SK-N-SH (cell line): ENCODE measurements at regions not wholly inside any gene's neighbourhood (a gene's known extent, or its start where the extent isn't known, plus 50 kb on each side); places are given as distances from the start of the nearest gene placed in this dataset.

Source experiments
- CTCF ChIA-PET: fragments of 300-600, 350-600 bp; formaldehyde crosslinking; extraction: SDS; loops from one replicate; lab custom pipeline; 2021; lab: Yijun Ruan, JAX
- POLR2A ChIA-PET: fragments of 350-600 bp; sonication (Branson Sonifier 250); formaldehyde crosslinking; extraction: SDS; loops from one replicate; lab custom pipeline; 2020; ENCODE audit warnings: antibody characterized with exemption, inconsistent platforms; lab: Yijun Ruan, JAX
- DNase-seq: peaks from one replicate; pipeline ENCODE4 v3.0.0; 2012
- H2AFZ ChIP-seq: fragments of 200-600 bp; sonication (generic); 2 replicates; pipeline ENCODE4 v1.8.1; 2016; ENCODE audit warnings: antibody characterized with exemption, mild to moderate bottlenecking, low read depth
- H3F3A ChIP-seq: fragments of 200-600 bp; sonication (generic); replicated peaks from 2 replicates; pipeline ENCODE3; 2016; ENCODE audit warnings: antibody characterized with exemption, mild to moderate bottlenecking; ENCODE audit not compliant: insufficient read depth
- H3K27ac ChIP-seq, 2 experiments: fragments of 200-500 bp in 1 of 2; fragments of 200-600 bp in 1 of 2; sonication (Bioruptor generic) in 1 of 2; sonication (generic), shearing (Covaris generic) in 1 of 2; 2 replicates each; pipeline versions ENCODE4 v1.5.1 to v1.6.1; 2014 to 2016; ENCODE audit warnings: low read depth in 2 of 2, inconsistent platforms in 1 of 2, low read length in 1 of 2, mild to moderate bottlenecking in 1 of 2, mixed read lengths in 1 of 2
- H3K27me3 ChIP-seq: fragments of 200-600 bp; sonication (generic), shearing (Covaris generic); 2 replicates; pipeline ENCODE4 v1.6.1; 2016; ENCODE audit warnings: mixed run types; ENCODE audit not compliant: insufficient read depth
- H3K36me3 ChIP-seq, 2 experiments: fragments of 200-500 bp in 1 of 2; fragments of 200-600 bp in 1 of 2; sonication (Bioruptor generic) in 1 of 2; sonication (generic) in 1 of 2; replicated peaks in 1 of 2; 2 replicates each; pipeline versions ENCODE3 to v1.5.1; 2014 to 2016; ENCODE audit warnings: low read length in 1 of 2, mild to moderate bottlenecking in 1 of 2; ENCODE audit not compliant: insufficient read depth in 2 of 2, control insufficient read depth in 1 of 2
- H3K4me1 ChIP-seq, 2 experiments: fragments of 200-500 bp in 1 of 2; fragments of 200-600 bp in 1 of 2; sonication (Bioruptor generic) in 1 of 2; sonication (generic), shearing (Covaris generic) in 1 of 2; 2 replicates each; pipeline versions ENCODE4 v1.5.1 to v1.6.1; 2014 to 2016; ENCODE audit warnings: low read depth in 1 of 2, low read length in 1 of 2, mixed run types in 1 of 2; ENCODE audit not compliant: insufficient read depth in 2 of 2, control insufficient read depth in 1 of 2
- H3K4me2 ChIP-seq: fragments of 200-600 bp; sonication (generic), shearing (Covaris generic); 2 replicates; pipeline ENCODE4 v1.6.1; 2017; ENCODE audit warnings: mixed run types
- H3K4me3 ChIP-seq, 2 experiments: fragments of 200-500 bp in 1 of 2; fragments of 200-600 bp in 1 of 2; sonication (Bioruptor generic) in 1 of 2; sonication (generic), shearing (Covaris generic) in 1 of 2; 2 replicates each; pipeline versions ENCODE4 v1.5.1 to v1.8.1; 2014 to 2016; ENCODE audit warnings: low read depth in 2 of 2, inconsistent platforms in 1 of 2, low read length in 1 of 2, mild to moderate bottlenecking in 1 of 2, mixed read lengths in 1 of 2, moderate library complexity in 1 of 2
- H3K79me2 ChIP-seq: fragments of 200-600 bp; sonication (generic); 2 replicates; pipeline ENCODE4 v1.8.1; 2017; ENCODE audit warnings: mild to moderate bottlenecking; ENCODE audit not compliant: insufficient read depth
- H3K9ac ChIP-seq: fragments of 200-600 bp; sonication (generic); 2 replicates; pipeline ENCODE4 v1.6.1; 2017; ENCODE audit warnings: mixed run types
- H3K9me2 ChIP-seq: fragments of 200-600 bp; sonication (generic); 2 replicates; pipeline ENCODE4 v1.6.1; 2017; ENCODE audit warnings: mixed run types
- H3K9me3 ChIP-seq: fragments of 200-600 bp; sonication (generic); 2 replicates; pipeline ENCODE4 v1.6.1; 2017; ENCODE audit warnings: mixed run types, mild to moderate bottlenecking, moderate library complexity
- H4K20me1 ChIP-seq: fragments of 200-600 bp; sonication (generic); 2 replicates; pipeline ENCODE4 v1.6.1; 2017; ENCODE audit warnings: mild to moderate bottlenecking, mixed run types; ENCODE audit not compliant: insufficient read depth
- ELF1 ChIP-seq: IDR thresholded peaks from 2 replicates; pipeline ENCODE4 v1.4.0; 2012
- EP300 ChIP-seq, 2 experiments: IDR thresholded peaks; 2 replicates each; pipeline versions ENCODE4 v1.4.0 to v1.6.1; 2012; ENCODE audit warnings: borderline replicate concordance in 1 of 2, low read depth in 1 of 2, low read length in 1 of 2
- EZH2phosphoT487 ChIP-seq: fragments of 200-600 bp; sonication (generic); IDR thresholded peaks from 2 replicates; pipeline ENCODE4 v1.6.1; 2017; ENCODE audit warnings: low read depth, mixed run types, mild to moderate bottlenecking, antibody characterized with exemption, moderate library complexity, borderline replicate concordance
- FOXJ3 ChIP-seq: sonication (generic); formaldehyde crosslinking; IDR thresholded peaks from 2 replicates; pipeline ENCODE4 v1.5.1; 2020; ENCODE audit warnings: mild to moderate bottlenecking, missing genetic modification reagents
- MEF2A ChIP-seq: IDR thresholded peaks from 2 replicates; pipeline ENCODE4 v1.4.0; 2012; ENCODE audit warnings: low read depth, borderline replicate concordance
- MXI1 ChIP-seq: IDR thresholded peaks from 2 replicates; pipeline ENCODE4 v1.6.1; 2012; ENCODE audit warnings: mild to moderate bottlenecking, low read depth, low read length, improper control_type of control experiment
- NFIC ChIP-seq: IDR thresholded peaks from 2 replicates; pipeline ENCODE4 v1.4.0; 2012; ENCODE audit warnings: borderline replicate concordance
- PBX3 ChIP-seq: IDR thresholded peaks from 2 replicates; pipeline ENCODE4; 2012
- POLR2AphosphoS5 ChIP-seq: IDR thresholded peaks from 2 replicates; pipeline ENCODE4 v1.6.1; 2012; ENCODE audit warnings: low read depth, low read length
- RAD21 ChIP-seq: IDR thresholded peaks from 2 replicates; pipeline ENCODE4 v1.6.1; 2012; ENCODE audit warnings: mild to moderate bottlenecking, low read length
- REST ChIP-seq: IDR thresholded peaks from 2 replicates; pipeline ENCODE4 v1.6.1; 2012; ENCODE audit warnings: mild to moderate bottlenecking, low read depth, low read length, moderate library complexity
- RFX5 ChIP-seq: IDR thresholded peaks from 2 replicates; pipeline ENCODE4 v1.6.1; 2012; ENCODE audit warnings: mild to moderate bottlenecking, improper control_type of control experiment, low read length
- TAF1 ChIP-seq: IDR thresholded peaks from 2 replicates; pipeline ENCODE4 v1.6.1; 2012; ENCODE audit warnings: low read depth, mild to moderate bottlenecking, low read length, moderate library complexity, borderline replicate concordance
- TCF12 ChIP-seq: IDR thresholded peaks from 2 replicates; pipeline ENCODE4 v1.4.0; 2012
- TEAD4 ChIP-seq: IDR thresholded peaks from 2 replicates; pipeline ENCODE4 v1.4.0; 2012; ENCODE audit warnings: mild to moderate bottlenecking, borderline replicate concordance; ENCODE audit not compliant: insufficient read depth
- USF2 ChIP-seq: fragments of 150-350 bp; IDR thresholded peaks from 2 replicates; pipeline ENCODE4 v1.6.1; 2017; ENCODE audit warnings: antibody characterized with exemption, low read length, low read depth, borderline replicate concordance
- YY1 ChIP-seq: IDR thresholded peaks from 2 replicates; pipeline ENCODE4 v1.4.0; 2012; ENCODE audit warnings: low read depth, mild to moderate bottlenecking
- ZBTB33 ChIP-seq: IDR thresholded peaks from 2 replicates; pipeline ENCODE4 v1.4.0; 2012; ENCODE audit warnings: low read depth, borderline replicate concordance
- WGBS: methylation state at CpG from one replicate; pipeline ENCODE4 v1.1.6; 2017; ENCODE audit warnings: low lambda C conversion rate; 5-methylcytosine and 5-hydroxymethylcytosine counted together

DNA sequence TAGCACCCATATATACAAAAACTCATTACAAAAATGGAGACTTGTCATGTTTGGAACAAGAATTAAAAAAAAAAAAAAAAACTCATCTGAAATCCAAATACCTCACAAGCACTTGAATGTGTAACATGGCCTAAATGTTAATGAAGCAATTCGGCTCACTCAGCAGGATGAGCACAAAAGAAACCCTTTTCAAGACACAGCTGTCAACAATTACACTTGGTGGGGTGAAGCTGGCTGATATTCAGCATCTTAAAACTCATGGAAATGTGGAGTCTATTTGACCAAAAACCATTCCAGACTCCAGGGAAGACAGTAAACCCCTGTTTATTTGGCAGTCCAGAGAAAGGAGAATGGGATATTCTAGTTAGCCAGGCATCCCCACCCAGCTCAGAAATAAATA is 205.4 kb upstream of the TSC22D2 start:
- ChIA-PET POLR2A (no interaction called here), CTCF (interaction anchor here (0.9 kb wide), 1 partner anchor 19 kb away, joined by 3 read pairs; no protein-coding TSS in a partner anchor)
- H3K27me3 ChIP-seq: no peaks in the 10 kb centered on the region
- H2AFZ ChIP-seq: no peak overlapping the region
- no peaks in the 10 kb centered on the region for H3K36me3 ChIP-seq
- no peaks in the 10 kb centered on the region for H3F3A ChIP-seq
- H3K4me1 ChIP-seq: no peaks in the 10 kb centered on the region
- 72% methylated on average over 1 of the region's 1 CpG for WGBS
- no peak overlapping the region for H3K4me2 ChIP-seq
- H3K9me2 ChIP-seq: no peaks in the 10 kb centered on the region
- TF ChIP-seq FOXJ3 (no peak), TAF1 (no peak), NFIC (no peak), MXI1 (no peak), ELF1 (no peak), RFX5 (no peak), MEF2A (no peak), TCF12 (no peak), ZBTB33 (no peak), POLR2AphosphoS5 (no peak), RAD21 (no peak), PBX3 (no peak), EZH2phosphoT487 (no peak), EP300 (IDR thresholded peaks at IDR 0.05; ENCODE audit: borderline replicate concordance in 1 of 2, low read depth in 1 of 2, low read length in 1 of 2) (no peak)
- no peak overlapping the region for H3K27ac ChIP-seq
- no peaks in the 10 kb centered on the region for H4K20me1 ChIP-seq
- no peaks in the 10 kb centered on the region for H3K79me2 ChIP-seq
- DNase-seq: no peak
- peaks cover 4% of the 10 kb centered on the region for H3K9me3 ChIP-seq
- no peak overlapping the region for H3K4me3 ChIP-seq
- no peak overlapping the region for H3K9ac ChIP-seq

DNA sequence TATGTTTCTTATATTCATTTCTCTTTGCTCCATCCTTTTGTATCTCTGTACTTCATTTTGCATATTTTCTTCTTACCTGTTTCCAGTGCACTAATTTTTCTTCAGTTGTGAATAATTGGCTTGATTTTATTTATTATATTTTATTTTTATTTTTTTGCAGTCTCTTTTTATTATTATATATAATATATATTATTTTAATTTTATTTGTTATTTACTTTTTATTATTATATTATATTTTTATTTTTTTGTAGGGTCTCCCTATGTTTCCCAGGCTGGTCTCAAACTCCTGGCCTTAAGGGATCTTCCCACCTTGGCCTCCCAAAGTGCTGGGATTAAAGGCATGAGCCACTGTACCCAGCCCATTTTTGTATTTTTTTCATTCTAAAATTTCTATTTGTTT is 213.1 kb upstream of the TSC22D2 start:
- no peak for DNase-seq
- Histone ChIP-seq H3K27me3 (no peaks in the 10 kb centered on the region), H3K27ac (no peak overlapping the region), H3K4me2 (no peak overlapping the region), H4K20me1 (no peaks in the 10 kb centered on the region), H3K9ac (no peak overlapping the region), H3K9me3 (peaks cover 4% of the 10 kb centered on the region), H3K9me2 (no peaks in the 10 kb centered on the region), H2AFZ (no peak overlapping the region), H3K36me3 (no peaks in the 10 kb centered on the region), H3K4me3 (no peak overlapping the region), H3K4me1 (no peaks in the 10 kb centered on the region), H3K79me2 (no peaks in the 10 kb centered on the region), H3F3A (no peaks in the 10 kb centered on the region)
- no peak for TF ChIP-seq TEAD4
- TF ChIP-seq USF2: no peak
- no peak for TF ChIP-seq YY1
- TF ChIP-seq REST: no peak
- no peak for TF ChIP-seq FOXJ3
- no peak for TF ChIP-seq NFIC
- ChIA-PET CTCF (no interaction called here), POLR2A (no interaction called here)
